ENCODE measurements at regions not wholly inside any gene's neighbourhood (a gene's known extent, or its start where the extent isn't known, plus 50 kb on each side); places are given as distances from the start of the nearest gene placed in this dataset.
A peak's percentile ranks its signal among the peaks of the same experiment; 100 is the strongest.

- Histone ChIP-seq H3K36me3 (ENCODE audit: control insufficient read depth, insufficient read depth, low read length) (no peaks in the 10 kb centered on the region), H3K9ac (ENCODE audit: low read length) (no peak overlapping the region), H3K4me1 (ENCODE audit: control insufficient read depth, insufficient read depth, low read length) (no peaks in the 10 kb centered on the region), H3K9me3 (ENCODE audit: control insufficient read depth, insufficient read depth, low read depth, low read length) (no peaks in the 10 kb centered on the region), H3K27ac (ENCODE audit: low read depth, low read length) (no peak overlapping the region), H3K4me3 (ENCODE audit: low read depth, low read length) (no peak overlapping the region), H3K27me3 (ENCODE audit: control insufficient read depth, insufficient read depth, low read length) (peaks cover 10% of the 10 kb centered on the region)
Observed at GRCh38 chr1:184218458-184219075, 167.0 kb downstream of the TSEN15 start.

- Histone ChIP-seq H3K9me3 (ENCODE audit: control insufficient read depth, insufficient read depth, low read depth, low read length) (no peaks in the 10 kb centered on the region), H3K4me1 (ENCODE audit: control insufficient read depth, insufficient read depth, low read length) (no peaks in the 10 kb centered on the region), H3K27me3 (ENCODE audit: control insufficient read depth, insufficient read depth, low read length) (peaks cover 18% of the 10 kb centered on the region), H3K27ac (ENCODE audit: low read depth, low read length) (no peak overlapping the region), H3K36me3 (ENCODE audit: control insufficient read depth, insufficient read depth, low read length) (no peaks in the 10 kb centered on the region), H3K9ac (ENCODE audit: low read length) (no peak overlapping the region), H3K4me3 (ENCODE audit: low read depth, low read length) (no peak overlapping the region)
Observed at GRCh38 chr1:184219414-184219813, 167.4 kb upstream of the C1orf21 start.

DNA sequence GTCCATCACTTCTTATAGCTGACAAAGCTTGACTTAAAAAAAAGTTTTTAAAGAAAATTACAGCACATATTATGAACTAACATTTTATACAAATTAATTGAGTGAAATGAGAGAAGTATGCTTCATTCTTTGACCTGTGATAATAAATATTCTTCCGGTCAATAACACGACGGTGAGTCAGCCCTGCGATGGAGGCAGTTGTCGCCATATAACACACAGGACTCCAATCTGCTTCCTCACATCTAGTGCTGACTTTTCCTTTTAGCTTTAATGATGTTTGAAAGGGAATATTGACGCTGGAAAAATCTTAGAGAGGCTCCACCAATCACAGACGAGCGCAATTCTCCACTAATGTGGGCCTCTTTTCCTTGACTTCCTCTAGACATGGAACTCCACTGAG lies 166.9 kb upstream of the C1orf21 start:
- no peak overlapping the region for H3K4me3 ChIP-seq (ENCODE audit: low read depth, low read length)

GRCh38 chr1:184221087-184221486 lies 165.7 kb upstream of the C1orf21 start:
- no peak overlapping the region for H3K4me3 ChIP-seq (ENCODE audit: low read depth, low read length)
- no peaks in the 10 kb centered on the region for H3K9me3 ChIP-seq (ENCODE audit: control insufficient read depth, insufficient read depth, low read depth, low read length)
- no peak overlapping the region for H3K27ac ChIP-seq (ENCODE audit: low read depth, low read length)
- peaks cover 35% of the 10 kb centered on the region for H3K27me3 ChIP-seq (ENCODE audit: control insufficient read depth, insufficient read depth, low read length)
- H3K9ac ChIP-seq (ENCODE audit: low read length): no peak overlapping the region
- no peaks in the 10 kb centered on the region for H3K36me3 ChIP-seq (ENCODE audit: control insufficient read depth, insufficient read depth, low read length)
- H3K4me1 ChIP-seq (ENCODE audit: control insufficient read depth, insufficient read depth, low read length): no peaks in the 10 kb centered on the region

More for the DNA sequence above, 166.9 kb upstream of the C1orf21 start:
- H3K27me3 ChIP-seq (ENCODE audit: control insufficient read depth, insufficient read depth, low read length): peaks cover 23% of the 10 kb centered on the region
- no peaks in the 10 kb centered on the region for H3K4me1 ChIP-seq (ENCODE audit: control insufficient read depth, insufficient read depth, low read length)
- H3K9ac ChIP-seq (ENCODE audit: low read length): no peak overlapping the region
- no peak overlapping the region for H3K27ac ChIP-seq (ENCODE audit: low read depth, low read length)
- H3K36me3 ChIP-seq (ENCODE audit: control insufficient read depth, insufficient read depth, low read length): no peaks in the 10 kb centered on the region
- H3K9me3 ChIP-seq (ENCODE audit: control insufficient read depth, insufficient read depth, low read depth, low read length): no peaks in the 10 kb centered on the region

DNA sequence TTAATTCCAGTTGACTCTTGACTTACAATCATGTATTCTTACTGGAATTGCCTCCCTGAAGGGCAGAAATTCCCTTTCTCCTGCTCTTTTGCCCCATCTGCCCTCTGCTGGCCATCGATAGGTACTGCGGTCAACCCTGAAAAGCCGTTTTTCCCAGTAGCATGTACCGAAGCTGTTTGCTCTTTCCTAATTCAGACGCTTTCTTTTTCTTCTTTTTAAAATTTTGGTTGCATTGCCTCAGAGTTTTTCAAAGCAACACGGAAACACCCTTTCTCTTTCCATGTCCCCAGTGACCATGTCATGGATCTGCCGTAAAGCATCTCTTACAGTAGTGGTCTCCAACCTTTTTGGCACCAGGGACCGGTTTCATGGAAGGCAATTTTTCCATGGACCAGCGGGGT lies 164.2 kb upstream of the C1orf21 start:
- Histone ChIP-seq H3K9me3 (ENCODE audit: control insufficient read depth, insufficient read depth, low read depth, low read length) (no peaks in the 10 kb centered on the region), H3K4me3 (ENCODE audit: low read depth, low read length) (peak overlapping the region; percentile 23; the same call in 1 of the 2 replicates), H3K27me3 (ENCODE audit: control insufficient read depth, insufficient read depth, low read length) (peaks cover 49% of the 10 kb centered on the region), H3K36me3 (ENCODE audit: control insufficient read depth, insufficient read depth, low read length) (no peaks in the 10 kb centered on the region), H3K4me1 (ENCODE audit: control insufficient read depth, insufficient read depth, low read length) (no peaks in the 10 kb centered on the region), H3K9ac (ENCODE audit: low read length) (no peak overlapping the region), H3K27ac (ENCODE audit: low read depth, low read length) (no peak overlapping the region)

- 0 out of 2 replicates have a peak overlapping the region, but pooled peaks have one; percentile 22 for H3K4me3 ChIP-seq (ENCODE audit: low read depth, low read length)
- no peak overlapping the region for H3K9ac ChIP-seq (ENCODE audit: low read length)
- H3K9me3 ChIP-seq (ENCODE audit: control insufficient read depth, insufficient read depth, low read depth, low read length): no peaks in the 10 kb centered on the region
- H3K36me3 ChIP-seq (ENCODE audit: control insufficient read depth, insufficient read depth, low read length): no peaks in the 10 kb centered on the region
- H3K27ac ChIP-seq (ENCODE audit: low read depth, low read length): no peak overlapping the region
- no peaks in the 10 kb centered on the region for H3K4me1 ChIP-seq (ENCODE audit: control insufficient read depth, insufficient read depth, low read length)
- H3K27me3 ChIP-seq (ENCODE audit: control insufficient read depth, insufficient read depth, low read length): peaks cover 53% of the 10 kb centered on the region
Observed at GRCh38 chr1:184223216-184223615, 163.6 kb upstream of the C1orf21 start.

GRCh38 chr1:184225283-184226099 lies 161.3 kb upstream of the C1orf21 start:
- no peak overlapping the region for H3K9ac ChIP-seq (ENCODE audit: low read length)
- H3K27ac ChIP-seq (ENCODE audit: low read depth, low read length): no peak overlapping the region
- no peaks in the 10 kb centered on the region for H3K4me1 ChIP-seq (ENCODE audit: control insufficient read depth, insufficient read depth, low read length)
- H3K27me3 ChIP-seq (ENCODE audit: control insufficient read depth, insufficient read depth, low read length): peaks cover 53% of the 10 kb centered on the region
- H3K36me3 ChIP-seq (ENCODE audit: control insufficient read depth, insufficient read depth, low read length): no peaks in the 10 kb centered on the region
- H3K4me3 ChIP-seq (ENCODE audit: low read depth, low read length): no peak overlapping the region
- no peaks in the 10 kb centered on the region for H3K9me3 ChIP-seq (ENCODE audit: control insufficient read depth, insufficient read depth, low read depth, low read length)

DNA sequence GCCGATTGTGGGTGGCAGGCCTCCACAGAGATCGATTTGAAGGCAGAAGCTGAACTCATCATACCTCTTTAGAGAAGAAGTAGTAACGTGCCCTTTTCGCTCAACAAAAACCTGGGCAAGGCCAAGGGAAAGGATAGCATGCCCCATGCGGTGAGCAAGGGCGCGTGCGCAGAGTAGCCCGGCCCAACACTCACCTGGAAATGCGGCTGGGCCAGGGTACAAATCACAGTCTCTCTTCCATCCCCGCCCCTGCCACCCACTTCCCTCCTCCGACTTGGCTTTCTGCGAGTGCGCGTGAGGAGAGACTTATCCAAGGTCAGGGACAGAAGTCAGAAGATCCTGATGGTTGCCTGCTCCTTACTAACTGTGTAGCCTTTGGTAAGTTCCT lies 160.7 kb upstream of the C1orf21 start:
- Histone ChIP-seq H3K4me3 (ENCODE audit: low read depth, low read length) (no peak overlapping the region), H3K4me1 (ENCODE audit: control insufficient read depth, insufficient read depth, low read length) (no peaks in the 10 kb centered on the region), H3K36me3 (ENCODE audit: control insufficient read depth, insufficient read depth, low read length) (no peaks in the 10 kb centered on the region), H3K27ac (ENCODE audit: low read depth, low read length) (no peak overlapping the region), H3K27me3 (ENCODE audit: control insufficient read depth, insufficient read depth, low read length) (peaks cover 53% of the 10 kb centered on the region), H3K9ac (ENCODE audit: low read length) (no peak overlapping the region), H3K9me3 (ENCODE audit: control insufficient read depth, insufficient read depth, low read depth, low read length) (no peaks in the 10 kb centered on the region)

DNA sequence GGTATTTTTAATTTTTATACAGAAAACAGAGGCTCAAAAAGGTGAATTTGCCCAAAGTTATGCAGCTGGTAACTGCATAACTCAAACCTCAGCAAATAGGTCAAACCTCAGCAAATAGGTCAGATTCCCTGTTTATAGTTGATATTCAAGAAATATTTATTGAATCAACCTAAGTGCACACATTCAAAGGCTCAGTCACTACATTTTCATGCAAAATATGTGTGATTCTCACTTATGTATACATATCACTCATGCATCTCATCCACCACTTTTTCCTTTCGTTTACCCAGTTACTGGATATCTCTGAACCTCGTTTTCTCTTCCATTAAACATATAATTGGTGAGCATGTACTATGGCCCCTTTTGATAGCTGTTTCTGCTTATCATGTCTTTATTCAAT lies 158.3 kb upstream of the C1orf21 start:
- H3K4me3 ChIP-seq (ENCODE audit: low read depth, low read length): no peak overlapping the region
- H3K36me3 ChIP-seq (ENCODE audit: control insufficient read depth, insufficient read depth, low read length): no peaks in the 10 kb centered on the region
- H3K27me3 ChIP-seq (ENCODE audit: control insufficient read depth, insufficient read depth, low read length): peaks cover 44% of the 10 kb centered on the region
- H3K9me3 ChIP-seq (ENCODE audit: control insufficient read depth, insufficient read depth, low read depth, low read length): no peaks in the 10 kb centered on the region
- no peak overlapping the region for H3K9ac ChIP-seq (ENCODE audit: low read length)
- no peaks in the 10 kb centered on the region for H3K4me1 ChIP-seq (ENCODE audit: control insufficient read depth, insufficient read depth, low read length)
- H3K27ac ChIP-seq (ENCODE audit: low read depth, low read length): no peak overlapping the region

DNA sequence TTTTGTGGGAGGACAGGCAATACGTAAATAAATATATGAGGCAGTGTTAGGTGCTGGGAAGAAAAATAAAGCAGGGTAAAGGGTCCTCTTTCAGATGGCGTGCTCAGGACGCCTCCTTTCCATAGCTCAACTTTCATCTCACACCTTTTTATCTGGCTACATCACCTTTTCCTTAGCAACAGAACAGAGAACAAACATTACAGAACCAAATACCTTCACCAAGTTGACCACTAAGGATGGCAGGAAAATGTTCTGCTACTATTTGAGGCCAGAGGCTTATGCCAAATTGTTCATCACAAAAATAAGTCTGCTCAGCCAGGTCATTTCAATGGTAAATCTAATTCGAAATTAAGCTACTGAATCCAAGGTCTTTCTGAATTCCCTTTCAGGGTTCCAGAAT lies 149.2 kb upstream of the C1orf21 start:
- peaks cover 16% of the 10 kb centered on the region for H3K9me3 ChIP-seq (ENCODE audit: control insufficient read depth, insufficient read depth, low read depth, low read length)
- no peak overlapping the region for H3K27ac ChIP-seq (ENCODE audit: low read depth, low read length)
- no peaks in the 10 kb centered on the region for H3K27me3 ChIP-seq (ENCODE audit: control insufficient read depth, insufficient read depth, low read length)
- H3K4me1 ChIP-seq (ENCODE audit: control insufficient read depth, insufficient read depth, low read length): peaks cover 3% of the 10 kb centered on the region; the same call in 1 of the 2 replicates
- no peak overlapping the region for H3K4me3 ChIP-seq (ENCODE audit: low read depth, low read length)
- H3K9ac ChIP-seq (ENCODE audit: low read length): no peak overlapping the region
- H3K36me3 ChIP-seq (ENCODE audit: control insufficient read depth, insufficient read depth, low read length): no peaks in the 10 kb centered on the region

- Histone ChIP-seq H3K4me1 (ENCODE audit: control insufficient read depth, insufficient read depth, low read length) (peaks cover 5% of the 10 kb centered on the region; the same call in 1 of the 2 replicates), H3K9me3 (ENCODE audit: control insufficient read depth, insufficient read depth, low read depth, low read length) (no peaks in the 10 kb centered on the region), H3K27me3 (ENCODE audit: control insufficient read depth, insufficient read depth, low read length) (no peaks in the 10 kb centered on the region), H3K27ac (ENCODE audit: low read depth, low read length) (no peak overlapping the region), H3K9ac (ENCODE audit: low read length) (no peak overlapping the region), H3K36me3 (ENCODE audit: control insufficient read depth, insufficient read depth, low read length) (no peaks in the 10 kb centered on the region), H3K4me3 (ENCODE audit: low read depth, low read length) (no peak overlapping the region)
Observed at GRCh38 chr1:184241446-184241845, 145.4 kb upstream of the C1orf21 start.

Data from HUES6 (cell line).